SK-N-SH (cell line): ENCODE measurements at regions not wholly inside any gene's neighbourhood (a gene's known extent, or its start where the extent isn't known, plus 50 kb on each side); places are given as distances from the start of the nearest gene placed in this dataset.
A peak's percentile ranks its signal among the peaks of the same experiment; 100 is the strongest.

Experiments used
- CTCF ChIA-PET: fragments of 300-600, 350-600 bp; formaldehyde crosslinking; extraction: SDS; loops from one replicate; lab custom pipeline; 2021; lab: Yijun Ruan, JAX
- POLR2A ChIA-PET: fragments of 350-600 bp; sonication (Branson Sonifier 250); formaldehyde crosslinking; extraction: SDS; loops from one replicate; lab custom pipeline; 2020; ENCODE audit warnings: antibody characterized with exemption, inconsistent platforms; lab: Yijun Ruan, JAX
- DNase-seq: peaks from one replicate; pipeline ENCODE4 v3.0.0; 2012
- H2AFZ ChIP-seq: fragments of 200-600 bp; sonication (generic); 2 replicates; pipeline ENCODE4 v1.8.1; 2016; ENCODE audit warnings: antibody characterized with exemption, mild to moderate bottlenecking, low read depth
- H3F3A ChIP-seq: fragments of 200-600 bp; sonication (generic); replicated peaks from 2 replicates; pipeline ENCODE3; 2016; ENCODE audit warnings: antibody characterized with exemption, mild to moderate bottlenecking; ENCODE audit not compliant: insufficient read depth
- H3K27ac ChIP-seq, 2 experiments: fragments of 200-500 bp in 1 of 2; fragments of 200-600 bp in 1 of 2; sonication (Bioruptor generic) in 1 of 2; sonication (generic), shearing (Covaris generic) in 1 of 2; 2 replicates each; pipeline versions ENCODE4 v1.5.1 to v1.6.1; 2014 to 2016; ENCODE audit warnings: low read depth in 2 of 2, inconsistent platforms in 1 of 2, low read length in 1 of 2, mild to moderate bottlenecking in 1 of 2, mixed read lengths in 1 of 2
- H3K27me3 ChIP-seq: fragments of 200-600 bp; sonication (generic), shearing (Covaris generic); 2 replicates; pipeline ENCODE4 v1.6.1; 2016; ENCODE audit warnings: mixed run types; ENCODE audit not compliant: insufficient read depth
- H3K36me3 ChIP-seq, 2 experiments: fragments of 200-500 bp in 1 of 2; fragments of 200-600 bp in 1 of 2; sonication (Bioruptor generic) in 1 of 2; sonication (generic) in 1 of 2; replicated peaks in 1 of 2; 2 replicates each; pipeline versions ENCODE3 to v1.5.1; 2014 to 2016; ENCODE audit warnings: low read length in 1 of 2, mild to moderate bottlenecking in 1 of 2; ENCODE audit not compliant: insufficient read depth in 2 of 2, control insufficient read depth in 1 of 2
- H3K4me1 ChIP-seq, 2 experiments: fragments of 200-500 bp in 1 of 2; fragments of 200-600 bp in 1 of 2; sonication (Bioruptor generic) in 1 of 2; sonication (generic), shearing (Covaris generic) in 1 of 2; 2 replicates each; pipeline versions ENCODE4 v1.5.1 to v1.6.1; 2014 to 2016; ENCODE audit warnings: low read depth in 1 of 2, low read length in 1 of 2, mixed run types in 1 of 2; ENCODE audit not compliant: insufficient read depth in 2 of 2, control insufficient read depth in 1 of 2
- H3K4me2 ChIP-seq: fragments of 200-600 bp; sonication (generic), shearing (Covaris generic); 2 replicates; pipeline ENCODE4 v1.6.1; 2017; ENCODE audit warnings: mixed run types
- H3K4me3 ChIP-seq, 2 experiments: fragments of 200-500 bp in 1 of 2; fragments of 200-600 bp in 1 of 2; sonication (Bioruptor generic) in 1 of 2; sonication (generic), shearing (Covaris generic) in 1 of 2; 2 replicates each; pipeline versions ENCODE4 v1.5.1 to v1.8.1; 2014 to 2016; ENCODE audit warnings: low read depth in 2 of 2, inconsistent platforms in 1 of 2, low read length in 1 of 2, mild to moderate bottlenecking in 1 of 2, mixed read lengths in 1 of 2, moderate library complexity in 1 of 2
- H3K79me2 ChIP-seq: fragments of 200-600 bp; sonication (generic); 2 replicates; pipeline ENCODE4 v1.8.1; 2017; ENCODE audit warnings: mild to moderate bottlenecking; ENCODE audit not compliant: insufficient read depth
- H3K9ac ChIP-seq: fragments of 200-600 bp; sonication (generic); 2 replicates; pipeline ENCODE4 v1.6.1; 2017; ENCODE audit warnings: mixed run types
- H3K9me2 ChIP-seq: fragments of 200-600 bp; sonication (generic); 2 replicates; pipeline ENCODE4 v1.6.1; 2017; ENCODE audit warnings: mixed run types
- H3K9me3 ChIP-seq: fragments of 200-600 bp; sonication (generic); 2 replicates; pipeline ENCODE4 v1.6.1; 2017; ENCODE audit warnings: mixed run types, mild to moderate bottlenecking, moderate library complexity
- H4K20me1 ChIP-seq: fragments of 200-600 bp; sonication (generic); 2 replicates; pipeline ENCODE4 v1.6.1; 2017; ENCODE audit warnings: mild to moderate bottlenecking, mixed run types; ENCODE audit not compliant: insufficient read depth
- ELF1 ChIP-seq: IDR thresholded peaks from 2 replicates; pipeline ENCODE4 v1.4.0; 2012
- EP300 ChIP-seq, 2 experiments: IDR thresholded peaks; 2 replicates each; pipeline versions ENCODE4 v1.4.0 to v1.6.1; 2012; ENCODE audit warnings: borderline replicate concordance in 1 of 2, low read depth in 1 of 2, low read length in 1 of 2
- EZH2phosphoT487 ChIP-seq: fragments of 200-600 bp; sonication (generic); IDR thresholded peaks from 2 replicates; pipeline ENCODE4 v1.6.1; 2017; ENCODE audit warnings: low read depth, mixed run types, mild to moderate bottlenecking, antibody characterized with exemption, moderate library complexity, borderline replicate concordance
- FOSL2 ChIP-seq: IDR thresholded peaks from 2 replicates; pipeline ENCODE4 v1.4.0; 2012; ENCODE audit warnings: low read depth, mild to moderate bottlenecking, moderate library complexity, borderline replicate concordance
- JUND ChIP-seq: IDR thresholded peaks from 2 replicates; pipeline ENCODE4 v1.4.0; 2012
- MAX ChIP-seq: IDR thresholded peaks from 2 replicates; pipeline ENCODE4 v1.4.0; 2012; ENCODE audit warnings: low read depth
- MEF2A ChIP-seq: IDR thresholded peaks from 2 replicates; pipeline ENCODE4 v1.4.0; 2012; ENCODE audit warnings: low read depth, borderline replicate concordance
- MXI1 ChIP-seq: IDR thresholded peaks from 2 replicates; pipeline ENCODE4 v1.6.1; 2012; ENCODE audit warnings: mild to moderate bottlenecking, low read depth, low read length, improper control_type of control experiment
- NRF1 ChIP-seq: IDR thresholded peaks from 2 replicates; pipeline ENCODE4 v1.6.1; 2012; ENCODE audit warnings: low read depth, mild to moderate bottlenecking, low read length
- PBX3 ChIP-seq: IDR thresholded peaks from 2 replicates; pipeline ENCODE4; 2012
- POLR2AphosphoS5 ChIP-seq: IDR thresholded peaks from 2 replicates; pipeline ENCODE4 v1.6.1; 2012; ENCODE audit warnings: low read depth, low read length
- RCOR1 ChIP-seq: fragments of 150-350 bp; IDR thresholded peaks from 2 replicates; pipeline ENCODE4 v1.6.1; 2017; ENCODE audit warnings: antibody characterized with exemption, low read length
- RXRA ChIP-seq: IDR thresholded peaks from 2 replicates; pipeline ENCODE4 v1.4.0; 2012; ENCODE audit warnings: low read depth, mild to moderate bottlenecking, borderline replicate concordance
- SIN3A ChIP-seq: IDR thresholded peaks from 2 replicates; pipeline ENCODE4 v1.6.1; 2012; ENCODE audit warnings: low read depth, mild to moderate bottlenecking, low read length, moderate library complexity, borderline replicate concordance
- TCF12 ChIP-seq: IDR thresholded peaks from 2 replicates; pipeline ENCODE4 v1.4.0; 2012
- TEAD4 ChIP-seq: IDR thresholded peaks from 2 replicates; pipeline ENCODE4 v1.4.0; 2012; ENCODE audit warnings: mild to moderate bottlenecking, borderline replicate concordance; ENCODE audit not compliant: insufficient read depth
- USF1 ChIP-seq: IDR thresholded peaks from 2 replicates; pipeline ENCODE4 v1.4.0; 2012; ENCODE audit warnings: low read depth, borderline replicate concordance
- USF2 ChIP-seq: fragments of 150-350 bp; IDR thresholded peaks from 2 replicates; pipeline ENCODE4 v1.6.1; 2017; ENCODE audit warnings: antibody characterized with exemption, low read length, low read depth, borderline replicate concordance
- WGBS: methylation state at CpG from one replicate; pipeline ENCODE4 v1.1.6; 2017; ENCODE audit warnings: low lambda C conversion rate; 5-methylcytosine and 5-hydroxymethylcytosine counted together

GRCh38 chr9:110069326-110070248 lies 138.4 kb downstream of the C9orf152 start:
- Histone ChIP-seq H2AFZ (no peak overlapping the region), H3K36me3 (peaks cover 0 to 18% of the 10 kb centered on the region in 2 experiments), H3K4me1 (peaks cover 0 to 30% of the 10 kb centered on the region in 2 experiments; a peak in 3 of 4 replicates), H3K27ac (peak overlapping the region; percentile 83 to 96), H3K9me2 (no peaks in the 10 kb centered on the region), H3K79me2 (peaks cover 99% of the 10 kb centered on the region), H3K27me3 (no peaks in the 10 kb centered on the region), H3K9ac (peak overlapping the region; percentile 38; the same call in 1 of the 2 replicates), H3F3A (peaks cover 40% of the 10 kb centered on the region), H3K9me3 (no peaks in the 10 kb centered on the region), H3K4me2 (peak overlapping the region; percentile 49), H4K20me1 (peaks cover 90% of the 10 kb centered on the region), H3K4me3 (no peak overlapping the region)
- ChIA-PET CTCF (interaction anchor here (1.1 to 1.3 kb wide), 3 partner anchors 11 to 166 kb away, joined by 3 to 4 read pairs (median 3); no protein-coding TSS in a partner anchor), POLR2A (no interaction called here)
- TF ChIP-seq TCF12 (peak; percentile 86), USF2 (0 out of 2 replicates have a peak, but pooled peaks have one; percentile 8), SIN3A (peak; percentile 11; the same call in 1 of the 2 replicates), FOSL2 (peak; percentile 82), EP300 (IDR thresholded peaks at IDR 0.05; ENCODE audit: borderline replicate concordance in 1 of 2, low read depth in 1 of 2, low read length in 1 of 2) (peak in 1 of 2 experiments; percentile 71; a peak in 2 of 4 replicates), POLR2AphosphoS5 (peak; percentile 19; the same call in 1 of the 2 replicates), RCOR1 (no peak), ELF1 (no peak), MXI1 (no peak), EZH2phosphoT487 (no peak), RXRA (0 out of 2 replicates have a peak, but pooled peaks have one; percentile 12), PBX3 (peak; percentile 70), TEAD4 (0 out of 2 replicates have a peak, but pooled peaks have one; percentile 53), USF1 (peak; percentile 76), MEF2A (0 out of 2 replicates have a peak, but pooled peaks have one; percentile 47), NRF1 (no peak), MAX (peak; percentile 80), JUND (peak; percentile 49)
- WGBS = 33% methylated on average over 14 of the region's 14 CpGs
- no peak for DNase-seq
